GM06990 (cell line): ENCODE measurements at regions not wholly inside any gene's neighbourhood (a gene's known extent, or its start where the extent isn't known, plus 50 kb on each side); places are given as distances from the start of the nearest gene placed in this dataset.

Experiments
- DNase-seq: peaks from one replicate; pipeline ENCODE4 v3.0.0-alpha.2; 2011; ENCODE audit not compliant: insufficient read length; ENCODE audit errors: extremely low read depth
- H3K27me3 ChIP-seq: replicated peaks from 2 replicates; pipeline ENCODE4 v1.6.0; 2011; ENCODE audit warnings: low read length; ENCODE audit not compliant: control insufficient read depth, insufficient read depth
- H3K36me3 ChIP-seq: 2 replicates; pipeline ENCODE4 v1.5.1; 2011; ENCODE audit warnings: low read length; ENCODE audit not compliant: control insufficient read depth, insufficient read depth
- H3K4me3 ChIP-seq: replicated peaks from 2 replicates; pipeline ENCODE4 v1.5.1; 2011; ENCODE audit warnings: low read depth, mild to moderate bottlenecking, control low read depth, low read length
- TF ChIP-seq, protein P1 (sequence below): IDR thresholded peaks from 2 replicates; pipeline ENCODE4 v1.5.1; 2011; ENCODE audit warnings: low read length, control low read depth, mild to moderate bottlenecking, inconsistent platforms; ENCODE audit not compliant: insufficient read depth, poor library complexity, severe bottlenecking

GRCh38 chr2:13546131-13546530 is 829.4 kb downstream of the TRIB2 start:
- DNase-seq: no peak
- Histone ChIP-seq H3K27me3 (no peaks in the 10 kb centered on the region), H3K36me3 (no peaks in the 10 kb centered on the region), H3K4me3 (no peak overlapping the region)
- TF ChIP-seq, protein P1, sequence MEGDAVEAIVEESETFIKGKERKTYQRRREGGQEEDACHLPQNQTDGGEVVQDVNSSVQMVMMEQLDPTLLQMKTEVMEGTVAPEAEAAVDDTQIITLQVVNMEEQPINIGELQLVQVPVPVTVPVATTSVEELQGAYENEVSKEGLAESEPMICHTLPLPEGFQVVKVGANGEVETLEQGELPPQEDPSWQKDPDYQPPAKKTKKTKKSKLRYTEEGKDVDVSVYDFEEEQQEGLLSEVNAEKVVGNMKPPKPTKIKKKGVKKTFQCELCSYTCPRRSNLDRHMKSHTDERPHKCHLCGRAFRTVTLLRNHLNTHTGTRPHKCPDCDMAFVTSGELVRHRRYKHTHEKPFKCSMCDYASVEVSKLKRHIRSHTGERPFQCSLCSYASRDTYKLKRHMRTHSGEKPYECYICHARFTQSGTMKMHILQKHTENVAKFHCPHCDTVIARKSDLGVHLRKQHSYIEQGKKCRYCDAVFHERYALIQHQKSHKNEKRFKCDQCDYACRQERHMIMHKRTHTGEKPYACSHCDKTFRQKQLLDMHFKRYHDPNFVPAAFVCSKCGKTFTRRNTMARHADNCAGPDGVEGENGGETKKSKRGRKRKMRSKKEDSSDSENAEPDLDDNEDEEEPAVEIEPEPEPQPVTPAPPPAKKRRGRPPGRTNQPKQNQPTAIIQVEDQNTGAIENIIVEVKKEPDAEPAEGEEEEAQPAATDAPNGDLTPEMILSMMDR: no peak

DNA sequence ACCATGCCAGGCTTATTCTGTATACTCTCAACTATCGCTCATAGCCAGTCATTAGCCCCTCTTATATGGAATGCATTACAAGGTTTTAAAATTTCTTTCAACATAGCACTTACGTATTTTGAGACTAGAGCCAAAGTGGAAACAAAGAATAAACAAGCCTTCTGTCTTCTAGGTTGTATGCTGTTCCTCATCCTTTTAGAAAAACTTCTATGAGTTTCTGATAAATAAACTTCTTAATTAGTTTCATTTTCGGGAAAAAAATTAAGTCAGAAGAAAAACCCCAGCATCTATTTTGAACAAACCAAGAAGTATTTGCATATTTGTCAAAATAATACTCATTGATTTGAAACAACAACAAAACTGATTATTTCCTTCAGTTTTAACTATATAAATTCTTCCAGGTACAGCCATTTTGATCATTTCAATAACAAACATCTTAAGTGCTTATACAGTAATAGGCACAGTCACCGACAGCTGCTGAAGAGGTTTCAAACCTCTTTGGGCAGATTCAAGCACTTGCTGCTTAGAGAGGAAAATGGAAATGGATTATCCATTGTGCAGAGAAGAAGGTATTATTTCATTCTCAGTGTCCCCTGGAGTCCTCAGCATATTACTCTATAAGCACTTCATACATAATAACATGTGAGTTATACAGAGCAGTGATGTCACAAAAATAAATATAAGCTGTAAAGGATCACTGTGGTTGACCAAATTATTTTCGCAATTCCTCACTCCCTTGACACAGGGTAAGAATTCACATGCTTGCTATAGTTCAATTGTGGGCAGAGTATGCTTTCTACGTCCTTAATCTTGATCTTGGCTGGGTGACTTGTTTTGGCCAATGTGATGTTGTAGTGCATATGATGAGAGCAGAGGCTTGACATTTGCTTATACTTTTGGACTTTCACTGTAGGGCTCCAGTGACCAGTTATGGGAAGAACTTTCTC is 833.8 kb downstream of the TRIB2 start:
- Histone ChIP-seq H3K27me3 (no peaks in the 10 kb centered on the region), H3K36me3 (no peaks in the 10 kb centered on the region), H3K4me3 (no peak overlapping the region; the same call in 1 of the 2 replicates)
- no peak for DNase-seq
- TF ChIP-seq, protein P1: no peak

DNA sequence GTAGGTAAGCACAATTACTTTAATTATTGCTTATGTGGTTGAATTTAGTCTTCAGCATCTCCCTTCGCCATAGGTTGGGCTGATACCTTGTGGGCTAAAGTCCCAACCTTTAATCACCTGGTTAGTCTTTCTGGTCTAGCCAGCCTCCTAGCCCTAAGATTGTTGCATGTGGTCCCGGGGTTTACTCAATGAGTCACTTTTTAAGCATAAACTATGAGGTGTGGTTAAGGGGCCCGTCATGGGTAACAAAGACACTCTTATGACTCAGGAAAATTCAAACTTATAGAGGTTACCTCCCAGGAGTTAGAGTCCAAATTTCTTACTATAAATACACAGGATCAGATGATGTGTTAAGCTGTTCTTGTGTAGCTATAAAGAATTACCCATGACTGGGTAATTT is 841.6 kb downstream of the TRIB2 start:
- TF ChIP-seq, protein P1: no peak
- no peak for DNase-seq
- no peaks in the 10 kb centered on the region for H3K36me3 ChIP-seq
- H3K4me3 ChIP-seq: no peak overlapping the region
- H3K27me3 ChIP-seq: no peaks in the 10 kb centered on the region

- Histone ChIP-seq H3K36me3 (no peaks in the 10 kb centered on the region), H3K27me3 (no peaks in the 10 kb centered on the region), H3K4me3 (no peak overlapping the region)
- TF ChIP-seq, protein P1: no peak
- DNase-seq: no peak
Measured at GRCh38 chr2:13560322-13560721, 843.6 kb downstream of the TRIB2 start.

- Histone ChIP-seq H3K36me3 (no peaks in the 10 kb centered on the region), H3K27me3 (no peaks in the 10 kb centered on the region), H3K4me3 (no peak overlapping the region)
- DNase-seq: no peak
- TF ChIP-seq, protein P1: no peak
Measured at GRCh38 chr2:13572466-13572865, 855.7 kb downstream of the TRIB2 start.

DNA sequence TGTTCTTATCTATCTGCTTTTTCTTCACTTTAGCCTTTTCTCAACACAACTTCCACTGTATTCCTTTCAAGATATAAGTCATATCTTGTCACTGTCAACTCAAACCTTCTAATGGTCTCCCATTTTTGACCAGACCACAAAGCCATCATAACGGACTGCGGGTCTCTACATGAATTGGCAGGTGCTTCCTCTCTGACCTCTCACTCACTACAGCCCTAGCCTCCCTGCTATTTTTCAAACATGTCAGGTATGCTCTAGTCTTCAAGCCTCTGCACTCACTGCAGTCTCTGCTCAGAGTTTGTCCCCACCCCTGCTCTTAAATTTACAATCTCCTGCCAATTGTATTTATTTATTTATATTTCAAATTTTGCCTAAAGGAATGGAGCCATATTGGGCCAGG is 858.1 kb downstream of the TRIB2 start:
- Histone ChIP-seq H3K4me3 (no peak overlapping the region), H3K36me3 (no peaks in the 10 kb centered on the region), H3K27me3 (no peaks in the 10 kb centered on the region)
- TF ChIP-seq, protein P1: no peak
- no peak for DNase-seq
